SK-N-MC (cell line): ENCODE measurements at regions not wholly inside any gene's neighbourhood (a gene's known extent, or its start where the extent isn't known, plus 50 kb on each side); places are given as distances from the start of the nearest gene placed in this dataset.

Experiments
- EZH2 ChIP-seq: fragments of 200-600 bp; sonication (generic); IDR thresholded peaks from one replicate; pipeline ENCODE4 v1.6.1; 2017; ENCODE audit warnings: antibody characterized with exemption
- FOXP2 ChIP-seq: optimal IDR thresholded peaks from 2 replicates; pipeline ENCODE3; 2011; ENCODE audit warnings: mild to moderate bottlenecking, moderate library complexity; ENCODE audit not compliant: insufficient read depth; ENCODE audit errors: extremely low read length, control extremely low read depth
- POLR2AphosphoS5 ChIP-seq: IDR thresholded peaks from 2 replicates; pipeline ENCODE4 v1.6.1; 2012; ENCODE audit warnings: mild to moderate bottlenecking, low read depth, low read length, borderline replicate concordance

GRCh38 chr9:698954-699353 is 142.5 kb upstream of the DMRT1 start:
- TF ChIP-seq EZH2, result no peak
- no peak for TF ChIP-seq POLR2AphosphoS5
- no peak for TF ChIP-seq FOXP2
